Hepatocyte (in vitro differentiated cells): ENCODE measurements at regions not wholly inside any gene's neighbourhood (a gene's known extent, or its start where the extent isn't known, plus 50 kb on each side); places are given as distances from the start of the nearest gene placed in this dataset.

Source experiments
- EZH2 ChIP-seq: fragments of 200-600 bp; sonication (generic); IDR thresholded peaks from 2 replicates; pipeline ENCODE4 v1.6.1; 2016; ENCODE audit warnings: antibody characterized with exemption, mild to moderate bottlenecking, borderline replicate concordance
- EZH2phosphoT487 ChIP-seq: fragments of 200-600 bp; sonication (generic); IDR thresholded peaks from one replicate; pipeline ENCODE4 v1.6.1; 2018; ENCODE audit warnings: antibody characterized with exemption, mild to moderate bottlenecking, low read depth, moderate library complexity; ENCODE audit not compliant: unreplicated experiment, severe bottlenecking
- TF ChIP-seq, protein P1 (sequence below): fragments of 200-600 bp; sonication (generic); IDR thresholded peaks from 2 replicates; pipeline ENCODE4 v1.5.1; 2016; ENCODE audit warnings: antibody characterized with exemption, mild to moderate bottlenecking; ENCODE audit not compliant: poor library complexity

DNA sequence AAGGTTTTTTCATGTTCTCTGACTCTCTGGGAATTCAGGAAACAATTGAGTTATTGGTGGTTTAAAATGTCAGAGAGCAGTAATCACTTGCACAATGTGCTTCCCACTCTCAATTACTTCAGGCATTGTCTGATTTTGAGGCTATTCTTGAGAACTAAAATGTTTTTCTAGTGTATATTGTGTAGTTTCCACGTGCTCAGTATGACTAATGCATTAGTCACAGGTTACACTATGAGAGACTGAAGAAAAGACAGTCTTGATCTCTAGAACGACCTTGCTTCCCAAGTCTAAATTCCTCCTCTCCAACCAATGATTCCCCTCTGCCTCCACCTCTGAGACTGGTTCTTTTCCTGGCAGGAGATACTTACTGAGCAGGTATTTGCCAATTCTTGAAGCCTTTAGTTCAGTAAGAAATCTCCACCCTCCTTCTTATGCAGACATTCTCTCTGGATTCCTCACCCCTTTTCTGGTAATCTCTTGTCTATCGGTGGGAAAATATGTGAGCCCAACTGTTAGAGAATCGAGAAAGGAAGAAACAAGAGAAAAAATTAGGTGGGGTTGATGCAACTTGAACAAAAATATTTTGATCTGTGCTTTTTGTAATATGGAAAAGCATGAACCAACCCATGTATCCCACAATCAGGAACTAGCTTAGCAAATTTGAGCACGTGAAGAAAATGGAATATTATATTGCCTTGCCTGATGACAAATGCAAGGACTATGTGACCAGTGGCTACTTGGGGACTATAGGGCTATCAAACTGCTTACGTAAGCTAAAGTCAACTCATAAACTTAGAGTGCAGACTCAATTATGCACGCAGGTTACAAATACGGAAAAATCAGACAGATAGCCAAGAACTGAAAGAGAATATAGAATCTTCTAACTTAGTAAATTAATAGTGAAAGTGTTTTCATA, 61.1 kb upstream of the SLC22A16 start:
- TF ChIP-seq, protein P1, sequence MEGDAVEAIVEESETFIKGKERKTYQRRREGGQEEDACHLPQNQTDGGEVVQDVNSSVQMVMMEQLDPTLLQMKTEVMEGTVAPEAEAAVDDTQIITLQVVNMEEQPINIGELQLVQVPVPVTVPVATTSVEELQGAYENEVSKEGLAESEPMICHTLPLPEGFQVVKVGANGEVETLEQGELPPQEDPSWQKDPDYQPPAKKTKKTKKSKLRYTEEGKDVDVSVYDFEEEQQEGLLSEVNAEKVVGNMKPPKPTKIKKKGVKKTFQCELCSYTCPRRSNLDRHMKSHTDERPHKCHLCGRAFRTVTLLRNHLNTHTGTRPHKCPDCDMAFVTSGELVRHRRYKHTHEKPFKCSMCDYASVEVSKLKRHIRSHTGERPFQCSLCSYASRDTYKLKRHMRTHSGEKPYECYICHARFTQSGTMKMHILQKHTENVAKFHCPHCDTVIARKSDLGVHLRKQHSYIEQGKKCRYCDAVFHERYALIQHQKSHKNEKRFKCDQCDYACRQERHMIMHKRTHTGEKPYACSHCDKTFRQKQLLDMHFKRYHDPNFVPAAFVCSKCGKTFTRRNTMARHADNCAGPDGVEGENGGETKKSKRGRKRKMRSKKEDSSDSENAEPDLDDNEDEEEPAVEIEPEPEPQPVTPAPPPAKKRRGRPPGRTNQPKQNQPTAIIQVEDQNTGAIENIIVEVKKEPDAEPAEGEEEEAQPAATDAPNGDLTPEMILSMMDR: no peak
- TF ChIP-seq EZH2 (no peak), EZH2phosphoT487 (no peak)
